H9 (cell line): ENCODE measurements at regions not wholly inside any gene's neighbourhood (a gene's known extent, or its start where the extent isn't known, plus 50 kb on each side); places are given as distances from the start of the nearest gene placed in this dataset.

ENCODE experiments used
- DNase-seq: peaks from one replicate; pipeline ENCODE4 v3.0.0-alpha.2; 2017
- H2AFZ ChIP-seq: one replicate; pipeline ENCODE4 v1.6.1; 2013; ENCODE audit warnings: mild to moderate bottlenecking, low read length, control low read depth, moderate library complexity
- H2AK5ac ChIP-seq: 2 replicates; pipeline ENCODE4 v1.6.1; 2013; ENCODE audit warnings: low read length, control low read depth, mixed read lengths; ENCODE audit not compliant: insufficient read length
- H2BK120ac ChIP-seq: one replicate; pipeline ENCODE4 v1.6.1; 2013; ENCODE audit warnings: low read depth, mild to moderate bottlenecking, low read length, control low read depth, inconsistent platforms; ENCODE audit not compliant: poor library complexity, severe bottlenecking
- H2BK12ac ChIP-seq: 2 replicates; pipeline ENCODE4 v1.6.1; 2013; ENCODE audit warnings: low read length, control low read depth, mixed read lengths, low read depth; ENCODE audit not compliant: insufficient read length
- H2BK15ac ChIP-seq: 2 replicates; pipeline ENCODE4 v1.6.1; 2013; ENCODE audit warnings: low read depth, low read length, control low read depth
- H2BK20ac ChIP-seq: one replicate; pipeline ENCODE4 v1.6.1; 2013; ENCODE audit warnings: low read depth, mild to moderate bottlenecking, low read length, control low read depth, inconsistent platforms; ENCODE audit not compliant: poor library complexity, severe bottlenecking
- H2BK5ac ChIP-seq: 2 replicates; pipeline ENCODE4 v1.6.1; 2013; ENCODE audit warnings: low read length, control low read depth, mixed read lengths; ENCODE audit not compliant: insufficient read length
- H3K14ac ChIP-seq: 2 replicates; pipeline ENCODE4 v1.6.1; 2013; ENCODE audit warnings: low read length, control low read depth; ENCODE audit not compliant: insufficient read depth
- H3K18ac ChIP-seq: 2 replicates; pipeline ENCODE4 v1.6.1; 2013; ENCODE audit warnings: low read depth, mild to moderate bottlenecking, mixed read lengths, low read length, control low read depth; ENCODE audit not compliant: insufficient read length
- H3K23ac ChIP-seq: 2 replicates; pipeline ENCODE4 v1.6.1; 2013; ENCODE audit warnings: low read length, control low read depth, mixed read lengths, low read depth; ENCODE audit not compliant: insufficient read length
- H3K23me2 ChIP-seq: 2 replicates; pipeline ENCODE4 v1.6.1; 2013; ENCODE audit warnings: low read depth, mild to moderate bottlenecking, mixed read lengths, low read length, control low read depth; ENCODE audit not compliant: insufficient read length, poor library complexity, severe bottlenecking
- H3K27ac ChIP-seq: 2 replicates; pipeline ENCODE4 v1.5.1; 2013; ENCODE audit warnings: low read length, control low read depth, mixed read lengths, low read depth; ENCODE audit not compliant: insufficient read length
- H3K27me3 ChIP-seq: 2 replicates; pipeline ENCODE4 v1.6.1; 2013; ENCODE audit warnings: low read length, control low read depth, inconsistent platforms; ENCODE audit not compliant: insufficient read depth
- H3K4ac ChIP-seq: 2 replicates; pipeline ENCODE4 v1.6.1; 2013; ENCODE audit warnings: low read depth, mild to moderate bottlenecking, control low read depth, inconsistent platforms, low read length, moderate library complexity
- H3K4me1 ChIP-seq: 2 replicates; pipeline ENCODE4 v1.6.1; 2013; ENCODE audit warnings: low read length, control low read depth, inconsistent platforms; ENCODE audit not compliant: insufficient read depth
- H3K4me2 ChIP-seq: 2 replicates; pipeline ENCODE4 v1.6.1; 2013; ENCODE audit warnings: low read length, control low read depth, mixed read lengths; ENCODE audit not compliant: insufficient read length, insufficient read depth
- H3K56ac ChIP-seq: 2 replicates; pipeline ENCODE4 v1.6.1; 2013; ENCODE audit warnings: low read depth, mild to moderate bottlenecking, mixed read lengths, low read length, control low read depth; ENCODE audit not compliant: insufficient read length
- H3K79me1 ChIP-seq: 2 replicates; pipeline ENCODE4 v1.6.1; 2013; ENCODE audit warnings: low read depth, mild to moderate bottlenecking, moderate library complexity, low read length, control low read depth, inconsistent platforms; ENCODE audit not compliant: insufficient read depth, poor library complexity, severe bottlenecking
- H3K79me2 ChIP-seq: 2 replicates; pipeline ENCODE4 v1.6.1; 2013; ENCODE audit warnings: low read length, control low read depth, inconsistent platforms; ENCODE audit not compliant: insufficient read depth
- H3K9ac ChIP-seq: 2 replicates; pipeline ENCODE4 v1.6.1; 2013; ENCODE audit warnings: low read length, control low read depth, mixed read lengths; ENCODE audit not compliant: insufficient read length; ENCODE audit errors: extremely low read depth
- H3K9me3 ChIP-seq: one replicate; pipeline ENCODE4 v1.6.1; 2013; ENCODE audit warnings: low read depth, low read length, inconsistent platforms; ENCODE audit not compliant: control insufficient read depth
- H3T11ph ChIP-seq: one replicate; pipeline ENCODE4 v1.6.1; 2013; ENCODE audit warnings: mild to moderate bottlenecking, low read length, control low read depth, inconsistent platforms
- H4K20me1 ChIP-seq: one replicate; pipeline ENCODE4 v1.6.1; 2013; ENCODE audit not compliant: control insufficient read depth, insufficient read length, insufficient read depth
- H4K5ac ChIP-seq: 2 replicates; pipeline ENCODE4 v1.6.1; 2013; ENCODE audit warnings: low read depth, mild to moderate bottlenecking, mixed read lengths, low read length, control low read depth; ENCODE audit not compliant: insufficient read length
- H4K8ac ChIP-seq: replicated peaks from 2 replicates; pipeline ENCODE4 v1.6.1; 2013; ENCODE audit warnings: low read length, control low read depth, mixed read lengths, low read depth; ENCODE audit not compliant: insufficient read length
- H4K91ac ChIP-seq: 2 replicates; pipeline ENCODE4 v1.6.1; 2013; ENCODE audit warnings: low read depth, mild to moderate bottlenecking, moderate library complexity, mixed read lengths, low read length, control low read depth; ENCODE audit not compliant: insufficient read length
- H3K27ac Mint-ChIP-seq, 3 experiments: 2 replicates in 2 of 3; 3 replicates in 1 of 3; pipeline ENCODE4 v1.8.0; 2020 to 2021; ENCODE audit warnings: mixed read lengths in 3 of 3, mild to moderate bottlenecking in 1 of 3, moderate library complexity in 1 of 3
- H3K27me3 Mint-ChIP-seq: 2 replicates; pipeline ENCODE4 v1.8.0; 2021; ENCODE audit warnings: low read depth, mild to moderate bottlenecking, moderate library complexity, mixed read lengths
- H3K36me3 Mint-ChIP-seq, 3 experiments: 2 replicates in 2 of 3; 3 replicates in 1 of 3; pipeline ENCODE4 v1.8.0; 2020 to 2021; ENCODE audit warnings: low read depth in 3 of 3, mixed read lengths in 3 of 3; ENCODE audit not compliant: insufficient read depth in 1 of 3
- H3K4me1 Mint-ChIP-seq, 2 experiments: 2 replicates each; pipeline ENCODE4 v1.8.0; 2020; ENCODE audit warnings: mixed read lengths in 2 of 2
- H3K4me3 Mint-ChIP-seq, 2 experiments: 2 replicates in 1 of 2; 3 replicates in 1 of 2; pipeline ENCODE4 v1.8.0; 2020 to 2021; ENCODE audit warnings: mild to moderate bottlenecking in 2 of 2, mixed read lengths in 2 of 2, moderate library complexity in 1 of 2
- H3K9me3 Mint-ChIP-seq, 2 experiments: 2 replicates in 1 of 2; 3 replicates in 1 of 2; pipeline ENCODE4 v1.8.0; 2020; ENCODE audit warnings: mild to moderate bottlenecking in 2 of 2, mixed read lengths in 2 of 2, moderate library complexity in 1 of 2
- CTCF ChIP-seq: fragments of 200-600 bp; sonication (generic); conservative IDR thresholded peaks from 3 replicates; pipeline ENCODE4 v1.8.0; 2021; ENCODE audit warnings: antibody characterized with exemption, mild to moderate bottlenecking
- WGBS: extraction: QIAGEN DNeasy Blood & Tissue Kit; methylation state at CpG from one replicate; pipeline ENCODE4 v1.1.7; 2013; ENCODE audit warnings: missing lambda C conversion rate, low lambda C conversion rate, mixed read lengths; ENCODE audit not compliant: insufficient read length; ENCODE audit errors: extremely low coverage; 5-methylcytosine and 5-hydroxymethylcytosine counted together

GRCh38 chr3:124107104-124107890, 115.4 kb upstream of the ROPN1 start:
- no peaks in the 10 kb centered on the region for H3K4me1 ChIP-seq
- H3K79me2 ChIP-seq: no peaks in the 10 kb centered on the region
- H3K4ac ChIP-seq: no peak overlapping the region
- no CpG with 5 or more reads among the region's 4 CpGs for WGBS
- no peak overlapping the region for H3K4me2 ChIP-seq
- H3K27me3 Mint-ChIP-seq: no peaks in the 10 kb centered on the region
- H3K27ac Mint-ChIP-seq: no peak overlapping the region
- H4K5ac ChIP-seq: no peak overlapping the region
- no peak overlapping the region for H4K91ac ChIP-seq
- H3K4me3 Mint-ChIP-seq: no peak overlapping the region
- no peak for DNase-seq
- H2BK20ac ChIP-seq: no peak overlapping the region
- H3K9me3 Mint-ChIP-seq: peaks cover 0 to 3% of the 10 kb centered on the region in 2 experiments; a peak in 1 of 5 replicates
- no peaks in the 10 kb centered on the region for H3K4me1 Mint-ChIP-seq
- no peak overlapping the region for H3T11ph ChIP-seq
- H2BK15ac ChIP-seq: no peak overlapping the region
- no peak overlapping the region for H3K27ac ChIP-seq
- H2AFZ ChIP-seq: no peak overlapping the region
- H3K9me3 ChIP-seq: no peaks in the 10 kb centered on the region
- no peak overlapping the region for H2BK120ac ChIP-seq
- H2BK5ac ChIP-seq: no peak overlapping the region
- no peaks in the 10 kb centered on the region for H3K27me3 ChIP-seq
- H3K23ac ChIP-seq: no peak overlapping the region
- H3K23me2 ChIP-seq: no peaks in the 10 kb centered on the region
- no peak overlapping the region for H2BK12ac ChIP-seq
- H3K79me1 ChIP-seq: no peaks in the 10 kb centered on the region
- no peak for TF ChIP-seq CTCF
- H3K18ac ChIP-seq: no peak overlapping the region
- H2AK5ac ChIP-seq: no peak overlapping the region
- no peak overlapping the region for H3K14ac ChIP-seq
- no peak overlapping the region for H4K8ac ChIP-seq
- no peaks in the 10 kb centered on the region for H4K20me1 ChIP-seq
- H3K56ac ChIP-seq: no peak overlapping the region
- H3K36me3 Mint-ChIP-seq: peaks cover 0 to 1% (median 0%) of the 10 kb centered on the region in 3 experiments; a peak in 1 of 7 replicates
- H3K9ac ChIP-seq: no peak overlapping the region
